H1 (cell line): ENCODE measurements at regions not wholly inside any gene's neighbourhood (a gene's known extent, or its start where the extent isn't known, plus 50 kb on each side); places are given as distances from the start of the nearest gene placed in this dataset.

Source experiments
- CTCF ChIA-PET: fragments of 300-600 bp; sonication (Branson Sonifier 250); formaldehyde crosslinking; loops from one replicate; lab custom pipeline; 2021; ENCODE audit not compliant: partially characterized antibody; lab: Charles Lee
- POLR2A ChIA-PET: fragments of 300-600 bp; sonication (Branson Sonifier 250); formaldehyde crosslinking; loops from one replicate; lab custom pipeline; 2021; ENCODE audit warnings: inconsistent platforms; ENCODE audit not compliant: partially characterized antibody; lab: Charles Lee
- DNase-seq, 2 experiments: peaks; one replicate each; pipeline versions ENCODE4 v3.0.0 to v3.0.0-alpha.2; 2010 to 2022; ENCODE audit warnings: low spot score in 2 of 2, low read depth in 1 of 2, mixed read lengths in 1 of 2
- FAIRE-seq: peaks from 2 replicates; lab custom pipeline; 2011; peaks lifted over from hg19 to GRCh38; lab: Jason Lieb, UNC
- H2AFZ ChIP-seq: 2 replicates; pipeline ENCODE4 v1.8.1; 2012; ENCODE audit warnings: low read length, inconsistent platforms
- H2AK5ac ChIP-seq: 2 replicates; pipeline ENCODE4 v1.6.1; 2013; ENCODE audit warnings: low read depth, low read length
- H2BK120ac ChIP-seq: replicated peaks from 2 replicates; pipeline ENCODE3; 2013; ENCODE audit warnings: low read depth, low read length, inconsistent platforms
- H2BK12ac ChIP-seq: 2 replicates; pipeline ENCODE4 v1.6.1; 2013; ENCODE audit warnings: low read depth, low read length
- H2BK15ac ChIP-seq: 2 replicates; pipeline ENCODE4 v1.6.1; 2013; ENCODE audit warnings: low read length
- H2BK20ac ChIP-seq: 2 replicates; pipeline ENCODE4 v1.6.1; 2013; ENCODE audit warnings: low read length
- H2BK5ac ChIP-seq: 2 replicates; pipeline ENCODE4 v1.6.1; 2013; ENCODE audit warnings: low read depth, low read length
- H3K14ac ChIP-seq: 2 replicates; pipeline ENCODE4 v1.6.1; 2013; ENCODE audit warnings: inconsistent platforms; ENCODE audit not compliant: insufficient read length
- H3K18ac ChIP-seq: 2 replicates; pipeline ENCODE4 v1.6.1; 2013; ENCODE audit warnings: low read length; ENCODE audit errors: extremely low read depth
- H3K23ac ChIP-seq: 2 replicates; pipeline ENCODE4 v1.6.1; 2013; ENCODE audit warnings: inconsistent platforms; ENCODE audit not compliant: insufficient read length
- H3K23me2 ChIP-seq: 2 replicates; pipeline ENCODE4 v1.6.1; 2013; ENCODE audit warnings: low read depth, low read length
- H3K27ac ChIP-seq: 2 replicates; pipeline ENCODE4 v1.6.1; 2011; ENCODE audit warnings: low read depth, low read length, inconsistent platforms
- H3K27me3 ChIP-seq, 4 experiments: replicated peaks in 1 of 4; 1 replicate in 1 of 4; 2 replicates in 3 of 4; pipeline versions ENCODE4 v1.6.1 to v1.8.1; 2011 to 2013; ENCODE audit warnings: low read length in 3 of 4, mild to moderate bottlenecking in 3 of 4, inconsistent platforms in 2 of 4, mixed read lengths in 2 of 4, moderate library complexity in 1 of 4; ENCODE audit not compliant: control insufficient read depth in 3 of 4, insufficient read depth in 3 of 4; ENCODE audit errors: extremely low read depth in 1 of 4
- H3K36me3 ChIP-seq, 4 experiments: 2 replicates each; pipeline versions ENCODE4 v1.6.1 to v1.8.1; 2011 to 2013; ENCODE audit warnings: mild to moderate bottlenecking in 4 of 4, low read length in 3 of 4, moderate library complexity in 2 of 4, control low read depth in 1 of 4, inconsistent platforms in 1 of 4; ENCODE audit not compliant: insufficient read depth in 4 of 4, control insufficient read depth in 2 of 4
- H3K4ac ChIP-seq: replicated peaks from 2 replicates; pipeline ENCODE3; 2013; ENCODE audit warnings: low read length, low read depth, mixed read lengths, inconsistent platforms; ENCODE audit not compliant: insufficient read length
- H3K4me1 ChIP-seq, 4 experiments: replicated peaks in 1 of 4; 1 replicate in 1 of 4; 2 replicates in 3 of 4; pipeline versions ENCODE4 v1.6.1 to v1.8.1; 2011 to 2013; ENCODE audit warnings: low read length in 3 of 4, inconsistent platforms in 2 of 4, mixed read lengths in 1 of 4; ENCODE audit not compliant: insufficient read depth in 4 of 4, control insufficient read depth in 3 of 4
- H3K4me2 ChIP-seq, 2 experiments: 2 replicates each; pipeline versions ENCODE4 v1.6.1 to v1.8.1; 2011 to 2013; ENCODE audit warnings: low read depth in 2 of 2, low read length in 2 of 2, control low read depth in 1 of 2, inconsistent platforms in 1 of 2, mild to moderate bottlenecking in 1 of 2; ENCODE audit not compliant: insufficient read depth in 1 of 2
- H3K4me3 ChIP-seq, 4 experiments: fragments of 200-600, 300-600 bp in 1 of 4; sonication (generic), shearing (Covaris generic), sonication (Bioruptor Twin) in 1 of 4; 2 replicates each; pipeline versions ENCODE4 v1.5.1 to v1.8.1; 2011 to 2016; ENCODE audit warnings: low read length in 4 of 4, low read depth in 3 of 4, control low read depth in 2 of 4, inconsistent platforms in 2 of 4, mild to moderate bottlenecking in 2 of 4, mixed read lengths in 1 of 4, moderate library complexity in 1 of 4; ENCODE audit not compliant: insufficient read depth in 2 of 4; ENCODE audit errors: extremely low read depth in 1 of 4
- H3K56ac ChIP-seq: replicated peaks from 2 replicates; pipeline ENCODE3; 2013; ENCODE audit warnings: low read depth, mild to moderate bottlenecking, mixed read lengths, low read length, inconsistent platforms; ENCODE audit not compliant: insufficient read length
- H3K79me1 ChIP-seq: 2 replicates; pipeline ENCODE4 v1.6.1; 2013; ENCODE audit warnings: low read depth, low read length, control low read depth
- H3K79me2 ChIP-seq, 2 experiments: 2 replicates each; pipeline versions ENCODE4 v1.6.1 to v1.8.1; 2012 to 2013; ENCODE audit warnings: low read length in 2 of 2, mild to moderate bottlenecking in 2 of 2, inconsistent platforms in 1 of 2; ENCODE audit not compliant: insufficient read depth in 2 of 2, control insufficient read depth in 1 of 2
- H3K9ac ChIP-seq, 4 experiments: replicated peaks in 1 of 4; 1 replicate in 1 of 4; 2 replicates in 3 of 4; pipeline versions ENCODE4 v1.6.1 to v1.8.1; 2011 to 2013; ENCODE audit warnings: low read depth in 3 of 4, low read length in 3 of 4, control low read depth in 2 of 4, mild to moderate bottlenecking in 2 of 4, moderate library complexity in 2 of 4, inconsistent platforms in 1 of 4; ENCODE audit errors: extremely low read depth in 1 of 4
- H3K9me3 ChIP-seq, 2 experiments: 2 replicates each; pipeline versions ENCODE4 v1.6.1 to v1.8.1; 2012 to 2013; ENCODE audit warnings: mild to moderate bottlenecking in 2 of 2, moderate library complexity in 2 of 2, control low read depth in 1 of 2, inconsistent platforms in 1 of 2, low read depth in 1 of 2, low read length in 1 of 2, mixed read lengths in 1 of 2; ENCODE audit not compliant: insufficient read depth in 2 of 2
- H4K20me1 ChIP-seq, 2 experiments: replicated peaks in 1 of 2; 2 replicates each; pipeline versions ENCODE3 to v1.8.1; 2011 to 2013; ENCODE audit warnings: inconsistent platforms in 2 of 2, low read length in 2 of 2, mild to moderate bottlenecking in 1 of 2; ENCODE audit not compliant: insufficient read depth in 2 of 2, control insufficient read depth in 1 of 2
- H4K5ac ChIP-seq: 2 replicates; pipeline ENCODE4 v1.6.1; 2013; ENCODE audit warnings: low read length, low read depth, mixed read lengths, inconsistent platforms; ENCODE audit not compliant: insufficient read length
- H4K8ac ChIP-seq: 2 replicates; pipeline ENCODE4 v1.8.0; 2013; ENCODE audit warnings: mild to moderate bottlenecking, moderate library complexity, low read length, inconsistent platforms; ENCODE audit not compliant: insufficient read depth; ENCODE audit errors: extremely low read depth
- H4K91ac ChIP-seq: replicated peaks from 2 replicates; pipeline ENCODE3; 2013; ENCODE audit warnings: low read length, mixed read lengths, inconsistent platforms; ENCODE audit not compliant: insufficient read length
- CBX5 ChIP-seq: fragments of 300-800, 300-1000 bp; sonication (generic); IDR thresholded peaks from 2 replicates; pipeline ENCODE4 v1.7.1; 2016; ENCODE audit warnings: antibody characterized with exemption, low read length, low read depth
- CREB1 ChIP-seq: IDR thresholded peaks from 2 replicates; pipeline ENCODE4 v1.6.1; 2012; ENCODE audit warnings: inconsistent platforms
- KDM1A ChIP-seq: fragments of 200-600, 300-600 bp; sonication (generic); IDR thresholded peaks from 2 replicates; pipeline ENCODE4 v1.7.1; 2016; ENCODE audit warnings: mild to moderate bottlenecking, low read length, borderline replicate concordance
- POLR2AphosphoS5 ChIP-seq: IDR thresholded peaks from 2 replicates; pipeline ENCODE4 v1.6.1; 2011; ENCODE audit warnings: low read depth, low read length
- RBBP5 ChIP-seq: IDR thresholded peaks from 2 replicates; pipeline ENCODE4 v1.7.1; 2012; ENCODE audit warnings: low read depth, mild to moderate bottlenecking, inconsistent platforms, low read length, moderate library complexity, borderline replicate concordance
- SIX5 ChIP-seq: IDR thresholded peaks from 2 replicates; pipeline ENCODE4 v1.6.1; 2011; ENCODE audit warnings: mild to moderate bottlenecking, low read depth, low read length
- SP1 ChIP-seq: IDR thresholded peaks from 2 replicates; pipeline ENCODE4 v1.6.1; 2011; ENCODE audit warnings: low read depth, low read length
- ZNF274 ChIP-seq: IDR thresholded peaks from 2 replicates; pipeline ENCODE4 v1.7.0; 2012; ENCODE audit warnings: low read length, borderline replicate concordance; ENCODE audit errors: extremely low read depth

DNA sequence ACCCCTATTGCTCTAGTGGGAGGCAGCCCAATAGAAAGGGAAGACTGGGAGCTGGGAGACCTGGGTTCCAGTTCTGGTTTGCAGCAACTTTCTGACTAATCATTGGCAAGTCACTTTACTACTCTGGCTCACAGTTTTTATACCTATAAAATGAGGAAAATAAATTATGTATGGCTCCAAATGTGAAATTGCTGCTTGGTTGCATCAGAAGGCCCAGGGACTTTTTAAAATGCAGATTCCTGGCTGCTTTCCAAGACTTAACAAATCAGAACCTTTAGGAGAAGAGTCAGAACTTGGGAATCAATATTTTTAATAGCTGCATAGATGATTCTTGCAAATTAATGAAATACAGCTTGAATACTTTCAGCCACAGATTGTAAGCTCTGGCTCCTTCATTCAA, 943.9 kb downstream of the EPHA4 start:
- Histone ChIP-seq H2BK12ac (no peak overlapping the region), H3K79me2 (no peaks in the 10 kb centered on the region), H3K23me2 (no peaks in the 10 kb centered on the region), H3K9me3 (no peaks in the 10 kb centered on the region), H2BK120ac (no peak overlapping the region), H3K4me3 (no peak overlapping the region), H3K36me3 (no peaks in the 10 kb centered on the region), H3K23ac (no peak overlapping the region), H3K56ac (no peak overlapping the region), H3K27ac (no peak overlapping the region), H3K4me1 (no peaks in the 10 kb centered on the region), H3K14ac (no peak overlapping the region), H2BK5ac (no peak overlapping the region), H3K9ac (no peak overlapping the region), H3K4me2 (no peak overlapping the region), H4K8ac (no peak overlapping the region), H4K20me1 (no peaks in the 10 kb centered on the region), H2BK15ac (no peak overlapping the region), H3K4ac (no peak overlapping the region), H3K18ac (no peak overlapping the region), H4K91ac (no peak overlapping the region), H2AK5ac (no peak overlapping the region), H2AFZ (no peak overlapping the region), H3K27me3 (no peaks in the 10 kb centered on the region), H2BK20ac (no peak overlapping the region), H3K79me1 (no peaks in the 10 kb centered on the region), H4K5ac (no peak overlapping the region)
- ChIA-PET CTCF (no interaction called here), POLR2A (no interaction called here)
- TF ChIP-seq CREB1 (no peak), POLR2AphosphoS5 (no peak), CBX5 (no peak), SIX5 (no peak), RBBP5 (no peak), ZNF274 (no peak), SP1 (no peak), KDM1A (no peak)
- FAIRE-seq (no peak), DNase-seq (no peak)
